PFSK-1 (cell line): ENCODE measurements at regions not wholly inside any gene's neighbourhood (a gene's known extent, or its start where the extent isn't known, plus 50 kb on each side); places are given as distances from the start of the nearest gene placed in this dataset.

Experiments used
- FOXP2 ChIP-seq: optimal IDR thresholded peaks from 2 replicates; pipeline ENCODE3; 2011; ENCODE audit warnings: borderline replicate concordance, control low read depth, inconsistent platforms; ENCODE audit not compliant: insufficient read depth; ENCODE audit errors: extremely low read length, extremely low read depth
- POLR2AphosphoS5 ChIP-seq: IDR thresholded peaks from 2 replicates; pipeline ENCODE4 v1.6.1; 2012; ENCODE audit warnings: low read depth, mild to moderate bottlenecking, control low read depth, low read length, moderate library complexity
- SIN3A ChIP-seq: IDR thresholded peaks from 2 replicates; pipeline ENCODE4 v1.6.1; 2012; ENCODE audit warnings: mild to moderate bottlenecking, low read length, moderate library complexity, borderline replicate concordance; ENCODE audit not compliant: insufficient read depth
- TAF1 ChIP-seq: IDR thresholded peaks from 2 replicates; pipeline ENCODE4 v1.6.1; 2012; ENCODE audit warnings: low read length, control low read depth, borderline replicate concordance; ENCODE audit not compliant: insufficient read depth
- TF ChIP-seq, protein P1 (sequence below), 2 experiments: IDR thresholded peaks; 2 replicates each; pipeline versions ENCODE4 v1.6.1 to v1.8.0; 2011 to 2012; ENCODE audit warnings: low read depth in 2 of 2, low read length in 2 of 2, control low read depth in 1 of 2, inconsistent platforms in 1 of 2, mild to moderate bottlenecking in 1 of 2, moderate library complexity in 1 of 2; ENCODE audit not compliant: insufficient read depth in 1 of 2

DNA sequence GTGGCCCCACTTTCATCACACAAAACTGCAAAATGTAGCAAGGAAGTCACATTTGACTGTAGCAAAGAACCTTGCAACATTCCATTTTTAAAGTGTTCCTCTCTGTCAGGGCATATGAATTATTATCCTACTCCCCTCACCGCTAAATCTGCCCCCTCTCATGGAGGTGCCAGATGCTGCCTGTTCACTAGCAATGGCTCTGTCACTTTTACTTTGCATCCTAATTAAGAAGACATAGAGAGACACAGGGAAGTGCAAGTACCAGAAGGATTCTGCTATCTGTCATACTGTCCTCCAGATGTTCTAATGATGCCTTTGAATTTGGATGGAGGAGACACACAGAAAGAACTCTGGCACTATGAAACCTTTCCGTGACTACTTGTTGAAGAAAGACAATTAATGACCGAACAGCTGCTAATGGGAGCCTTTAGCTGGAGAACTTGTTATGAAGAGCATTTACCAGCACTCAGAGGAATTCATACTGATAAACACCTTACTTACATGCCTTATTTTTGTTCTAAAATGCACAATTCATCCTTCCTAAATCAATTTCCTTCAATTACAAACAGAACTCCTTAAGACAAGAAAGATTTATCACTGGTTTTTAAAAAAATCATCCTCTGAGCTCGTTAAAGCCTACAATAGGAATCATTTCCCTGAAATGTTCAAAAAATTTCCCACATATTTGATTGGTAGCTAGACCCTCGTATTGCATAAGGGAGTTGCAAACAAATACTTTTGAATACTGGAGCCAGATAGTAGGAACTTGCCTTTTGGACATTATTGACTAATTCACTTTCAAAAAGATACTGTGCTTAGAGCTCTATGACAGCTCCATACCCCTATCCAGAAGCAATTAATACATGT, 292.6 kb downstream of the UBE3D start:
- TF ChIP-seq POLR2AphosphoS5 (no peak), TAF1 (no peak), SIN3A (no peak), FOXP2 (no peak)
- TF ChIP-seq, protein P1, sequence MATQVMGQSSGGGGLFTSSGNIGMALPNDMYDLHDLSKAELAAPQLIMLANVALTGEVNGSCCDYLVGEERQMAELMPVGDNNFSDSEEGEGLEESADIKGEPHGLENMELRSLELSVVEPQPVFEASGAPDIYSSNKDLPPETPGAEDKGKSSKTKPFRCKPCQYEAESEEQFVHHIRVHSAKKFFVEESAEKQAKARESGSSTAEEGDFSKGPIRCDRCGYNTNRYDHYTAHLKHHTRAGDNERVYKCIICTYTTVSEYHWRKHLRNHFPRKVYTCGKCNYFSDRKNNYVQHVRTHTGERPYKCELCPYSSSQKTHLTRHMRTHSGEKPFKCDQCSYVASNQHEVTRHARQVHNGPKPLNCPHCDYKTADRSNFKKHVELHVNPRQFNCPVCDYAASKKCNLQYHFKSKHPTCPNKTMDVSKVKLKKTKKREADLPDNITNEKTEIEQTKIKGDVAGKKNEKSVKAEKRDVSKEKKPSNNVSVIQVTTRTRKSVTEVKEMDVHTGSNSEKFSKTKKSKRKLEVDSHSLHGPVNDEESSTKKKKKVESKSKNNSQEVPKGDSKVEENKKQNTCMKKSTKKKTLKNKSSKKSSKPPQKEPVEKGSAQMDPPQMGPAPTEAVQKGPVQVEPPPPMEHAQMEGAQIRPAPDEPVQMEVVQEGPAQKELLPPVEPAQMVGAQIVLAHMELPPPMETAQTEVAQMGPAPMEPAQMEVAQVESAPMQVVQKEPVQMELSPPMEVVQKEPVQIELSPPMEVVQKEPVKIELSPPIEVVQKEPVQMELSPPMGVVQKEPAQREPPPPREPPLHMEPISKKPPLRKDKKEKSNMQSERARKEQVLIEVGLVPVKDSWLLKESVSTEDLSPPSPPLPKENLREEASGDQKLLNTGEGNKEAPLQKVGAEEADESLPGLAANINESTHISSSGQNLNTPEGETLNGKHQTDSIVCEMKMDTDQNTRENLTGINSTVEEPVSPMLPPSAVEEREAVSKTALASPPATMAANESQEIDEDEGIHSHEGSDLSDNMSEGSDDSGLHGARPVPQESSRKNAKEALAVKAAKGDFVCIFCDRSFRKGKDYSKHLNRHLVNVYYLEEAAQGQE (IDR thresholded peaks at IDR 0.05; ENCODE audit: insufficient read depth in 1 of 2, low read depth in 2 of 2, low read length in 2 of 2), result no peak
